Choroid plexus epithelial cell (primary cell): ENCODE measurements at regions not wholly inside any gene's neighbourhood (a gene's known extent, or its start where the extent isn't known, plus 50 kb on each side); places are given as distances from the start of the nearest gene placed in this dataset.

ENCODE experiments used
- DNase-seq: peaks from one replicate; pipeline ENCODE4 v3.0.0-alpha.2; 2010; ENCODE audit warnings: low read depth
- H3K4me3 ChIP-seq: 2 replicates; pipeline ENCODE4 v1.5.1; 2011; ENCODE audit warnings: low read depth, mild to moderate bottlenecking, control low read depth, low read length, moderate library complexity
- TF ChIP-seq, protein P1 (sequence below): conservative IDR thresholded peaks from 2 replicates; pipeline ENCODE4 v1.5.1; 2011; ENCODE audit warnings: low read depth, mild to moderate bottlenecking, control low read depth, inconsistent platforms, low read length, moderate library complexity

DNA sequence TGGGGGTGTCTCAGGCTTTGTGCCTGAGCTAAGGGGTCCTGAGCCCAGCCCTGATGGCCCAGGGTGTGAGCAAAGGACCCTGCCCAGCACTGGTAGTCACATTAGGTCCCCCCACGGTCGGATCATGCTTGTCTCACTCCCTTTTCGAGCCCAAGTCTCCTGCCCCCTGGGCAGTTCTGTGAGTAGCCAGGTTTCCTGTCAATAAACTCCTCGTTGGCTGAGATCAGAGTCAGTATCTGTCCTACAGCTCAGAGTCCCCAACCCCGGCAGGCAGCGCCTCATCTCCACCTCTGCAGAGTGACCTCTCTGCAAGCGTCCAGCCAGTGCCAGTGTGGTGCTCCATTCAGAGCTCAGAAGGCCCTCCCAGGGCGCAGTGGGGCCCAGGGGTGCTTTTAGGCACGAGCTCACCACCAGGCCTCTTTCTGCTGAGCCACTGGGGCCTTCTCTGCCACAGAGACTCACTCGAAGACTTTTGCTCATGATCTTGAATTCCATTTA is 93.7 kb upstream of the PMEPA1 start:
- H3K4me3 ChIP-seq = no peak overlapping the region
- TF ChIP-seq, protein P1, sequence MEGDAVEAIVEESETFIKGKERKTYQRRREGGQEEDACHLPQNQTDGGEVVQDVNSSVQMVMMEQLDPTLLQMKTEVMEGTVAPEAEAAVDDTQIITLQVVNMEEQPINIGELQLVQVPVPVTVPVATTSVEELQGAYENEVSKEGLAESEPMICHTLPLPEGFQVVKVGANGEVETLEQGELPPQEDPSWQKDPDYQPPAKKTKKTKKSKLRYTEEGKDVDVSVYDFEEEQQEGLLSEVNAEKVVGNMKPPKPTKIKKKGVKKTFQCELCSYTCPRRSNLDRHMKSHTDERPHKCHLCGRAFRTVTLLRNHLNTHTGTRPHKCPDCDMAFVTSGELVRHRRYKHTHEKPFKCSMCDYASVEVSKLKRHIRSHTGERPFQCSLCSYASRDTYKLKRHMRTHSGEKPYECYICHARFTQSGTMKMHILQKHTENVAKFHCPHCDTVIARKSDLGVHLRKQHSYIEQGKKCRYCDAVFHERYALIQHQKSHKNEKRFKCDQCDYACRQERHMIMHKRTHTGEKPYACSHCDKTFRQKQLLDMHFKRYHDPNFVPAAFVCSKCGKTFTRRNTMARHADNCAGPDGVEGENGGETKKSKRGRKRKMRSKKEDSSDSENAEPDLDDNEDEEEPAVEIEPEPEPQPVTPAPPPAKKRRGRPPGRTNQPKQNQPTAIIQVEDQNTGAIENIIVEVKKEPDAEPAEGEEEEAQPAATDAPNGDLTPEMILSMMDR = no peak
- DNase-seq = no peak

DNA sequence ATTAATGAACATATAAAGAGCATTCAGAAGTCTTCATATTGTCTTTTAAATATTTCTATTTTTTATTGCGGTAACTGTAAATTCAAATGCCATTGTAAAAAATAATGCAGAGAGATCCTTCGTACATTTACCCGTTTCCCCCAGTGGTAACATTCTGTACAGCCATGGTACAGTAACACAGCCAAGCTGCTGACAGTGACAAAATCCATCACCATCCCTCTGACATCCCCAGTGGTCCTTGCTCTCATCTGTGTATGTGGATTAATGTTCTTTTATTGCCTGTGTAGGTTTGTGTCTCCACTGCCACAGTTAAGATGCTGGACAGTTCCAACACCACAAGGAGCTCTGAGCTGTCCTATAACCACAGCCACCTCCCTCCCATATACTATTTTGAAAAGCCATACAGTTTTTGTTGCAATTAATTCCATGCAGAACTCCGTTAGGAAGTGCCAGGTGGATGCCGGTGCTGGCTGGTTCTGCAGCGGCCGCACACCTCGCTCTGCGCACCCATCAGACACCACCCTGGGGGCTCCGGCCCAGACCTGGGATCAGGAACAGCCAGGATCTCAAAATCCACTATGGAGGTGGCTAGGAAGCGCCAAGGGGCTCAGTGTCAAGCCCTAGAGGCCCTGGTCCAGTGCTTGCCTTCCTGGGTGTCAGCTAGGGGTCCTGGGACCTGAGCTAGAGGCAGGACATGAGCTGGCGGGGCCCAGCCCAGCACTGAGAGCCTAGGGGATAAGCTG is 93.1 kb upstream of the PMEPA1 start:
- TF ChIP-seq, protein P1 = no peak
- no peak overlapping the region for H3K4me3 ChIP-seq
- peak; percentile 6 for DNase-seq

DNA sequence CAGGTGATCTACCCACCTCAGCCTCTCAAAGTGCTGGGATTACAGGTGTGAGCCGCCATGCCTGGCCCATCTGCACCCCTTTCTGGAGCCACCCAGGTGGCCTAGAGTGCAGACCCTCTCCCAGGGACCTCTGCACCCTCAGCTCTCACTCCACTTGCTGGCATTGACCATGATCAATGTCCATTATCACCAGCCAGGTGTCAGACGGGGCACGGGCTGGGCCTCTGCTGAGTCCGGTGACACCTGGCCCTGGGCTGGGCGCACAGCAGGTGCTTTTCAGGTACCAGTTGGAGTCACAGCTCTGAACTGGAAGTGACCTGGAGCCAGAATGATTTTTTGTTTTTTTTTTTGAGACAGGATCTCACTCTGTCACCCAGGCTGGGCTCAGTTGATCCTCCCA is 91.8 kb upstream of the PMEPA1 start:
- TF ChIP-seq, protein P1 = no peak
- H3K4me3 ChIP-seq = no peak overlapping the region
- no peak for DNase-seq

DNA sequence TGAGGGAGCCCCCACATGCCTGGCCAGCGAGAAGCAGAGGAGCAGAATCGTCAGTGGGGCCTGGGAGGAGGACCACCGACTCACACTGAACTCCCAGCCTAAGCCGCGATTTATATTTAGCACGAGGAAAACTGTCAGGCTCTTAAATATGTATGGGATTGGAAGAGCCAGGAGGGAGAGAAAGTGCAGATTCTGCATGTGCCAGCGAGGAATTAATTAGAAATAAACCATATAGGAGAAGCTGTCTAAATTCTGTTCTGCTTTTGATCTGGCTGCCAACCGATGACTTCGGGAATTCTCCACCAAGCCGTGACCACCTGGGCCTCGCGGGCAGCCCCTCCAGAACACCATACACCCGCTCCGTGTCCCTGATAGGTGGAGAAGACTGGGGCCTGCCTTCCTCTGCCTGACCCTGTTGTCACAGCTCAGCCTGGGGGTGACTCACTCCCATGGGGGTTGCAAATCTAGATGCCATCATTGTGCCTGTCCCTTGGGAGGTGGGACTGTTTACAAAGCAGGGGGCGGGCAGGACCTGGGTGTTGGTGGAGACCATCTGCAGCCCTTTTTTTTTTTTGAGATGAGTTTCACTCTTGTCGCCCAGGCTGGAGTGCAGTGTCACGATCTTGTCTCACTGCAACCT is 91.1 kb upstream of the PMEPA1 start:
- DNase-seq = no peak
- TF ChIP-seq, protein P1 = no peak
- no peak overlapping the region for H3K4me3 ChIP-seq

DNA sequence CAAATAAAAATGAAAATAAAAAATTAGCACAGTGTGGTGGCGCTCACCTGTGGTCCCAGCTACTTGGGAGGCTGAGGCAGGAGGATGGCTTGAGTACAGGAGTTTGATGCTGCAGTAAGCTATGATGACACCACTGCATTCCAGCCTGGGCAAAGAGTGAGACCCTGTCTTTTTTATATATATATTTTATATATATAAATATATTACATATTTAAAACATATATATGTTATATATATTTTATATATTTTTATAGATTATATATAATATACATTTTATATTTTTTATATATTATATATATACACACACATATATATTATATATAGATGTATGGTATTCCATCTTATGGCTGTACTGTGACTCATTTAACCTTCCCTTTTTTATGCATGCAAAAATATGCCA is 87.6 kb upstream of the PMEPA1 start:
- H3K4me3 ChIP-seq = no peak overlapping the region
- no peak for DNase-seq
- TF ChIP-seq, protein P1 = no peak

DNA sequence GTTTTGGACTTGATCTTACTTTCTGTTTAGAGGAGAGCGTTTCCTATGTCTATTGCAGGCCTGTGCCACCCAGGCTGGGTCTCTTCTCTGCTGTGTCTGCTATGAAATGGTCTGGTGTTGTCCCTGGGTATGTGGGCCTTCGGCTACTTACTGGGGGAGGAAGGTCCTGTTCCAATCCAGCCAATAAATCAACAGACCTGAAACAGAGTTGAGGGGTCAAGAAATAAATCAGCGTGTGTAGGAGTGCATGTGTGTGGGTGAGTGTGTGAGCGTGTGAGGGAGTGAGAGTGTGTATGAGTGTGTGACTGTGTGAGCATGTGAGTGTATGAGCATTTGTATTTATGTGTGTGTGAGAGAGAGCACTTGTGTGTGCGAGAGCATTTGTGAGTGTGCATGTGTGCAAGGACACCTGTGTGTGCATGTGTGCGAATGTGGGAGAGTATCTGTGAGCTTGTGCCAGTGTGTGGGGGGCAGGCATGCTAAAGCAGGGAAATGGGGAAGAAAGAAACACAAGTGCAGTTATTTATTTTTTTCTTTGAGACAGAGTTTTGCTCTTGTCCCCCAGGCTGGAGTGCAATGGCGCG is 86.3 kb upstream of the PMEPA1 start:
- H3K4me3 ChIP-seq = no peak overlapping the region
- DNase-seq = no peak
- TF ChIP-seq, protein P1 = no peak
